Mononuclear cell (primary cell): ENCODE measurements at regions not wholly inside any gene's neighbourhood (a gene's known extent, or its start where the extent isn't known, plus 50 kb on each side); places are given as distances from the start of the nearest gene placed in this dataset.

ENCODE experiments used
- H3K27me3 ChIP-seq: 2 replicates; pipeline ENCODE4 v1.6.0; 2011; ENCODE audit warnings: low read length, control low read depth; ENCODE audit not compliant: insufficient read depth
- H3K4me1 ChIP-seq: 2 replicates; pipeline ENCODE4 v1.5.1; 2011; ENCODE audit warnings: mild to moderate bottlenecking, low read length, control low read depth; ENCODE audit not compliant: insufficient read depth
- H3K4me3 ChIP-seq: 2 replicates; pipeline ENCODE4 v1.5.1; 2011; ENCODE audit warnings: mild to moderate bottlenecking, low read length, moderate library complexity
- H3K9me3 ChIP-seq: 2 replicates; pipeline ENCODE4 v1.5.1; 2011; ENCODE audit warnings: low read depth, mild to moderate bottlenecking, control low read depth, low read length

GRCh38 chr16:79439901-79440300, 160.6 kb downstream of the MAF start:
- Histone ChIP-seq H3K9me3 (no peaks in the 10 kb centered on the region), H3K4me3 (no peak overlapping the region), H3K27me3 (no peaks in the 10 kb centered on the region)

GRCh38 chr16:79437764-79438751, 162.5 kb downstream of the MAF start:
- no peaks in the 10 kb centered on the region for H3K27me3 ChIP-seq
- no peak overlapping the region for H3K4me3 ChIP-seq
- no peaks in the 10 kb centered on the region for H3K9me3 ChIP-seq
- H3K4me1 ChIP-seq: no peaks in the 10 kb centered on the region

More at GRCh38 chr16:79439901-79440300, 160.6 kb downstream of the MAF start:
- no peaks in the 10 kb centered on the region for H3K4me1 ChIP-seq

GRCh38 chr16:79436885-79437284, 163.7 kb downstream of the MAF start:
- Histone ChIP-seq H3K4me1 (no peaks in the 10 kb centered on the region), H3K9me3 (no peaks in the 10 kb centered on the region), H3K27me3 (no peaks in the 10 kb centered on the region), H3K4me3 (no peak overlapping the region)

- H3K9me3 ChIP-seq: no peaks in the 10 kb centered on the region
- no peak overlapping the region for H3K4me3 ChIP-seq
- no peaks in the 10 kb centered on the region for H3K27me3 ChIP-seq
- H3K4me1 ChIP-seq: no peaks in the 10 kb centered on the region
Measured at GRCh38 chr16:79434771-79435170, 165.8 kb downstream of the MAF start.

GRCh38 chr16:79434092-79434491, 166.4 kb downstream of the MAF start:
- Histone ChIP-seq H3K27me3 (no peaks in the 10 kb centered on the region), H3K4me3 (no peak overlapping the region), H3K9me3 (no peaks in the 10 kb centered on the region), H3K4me1 (no peaks in the 10 kb centered on the region)

GRCh38 chr16:79431923-79432322, 168.6 kb downstream of the MAF start:
- Histone ChIP-seq H3K4me3 (no peak overlapping the region), H3K27me3 (no peaks in the 10 kb centered on the region), H3K9me3 (no peaks in the 10 kb centered on the region), H3K4me1 (no peaks in the 10 kb centered on the region)

GRCh38 chr16:79430191-79430678, 170.3 kb downstream of the MAF start:
- no peak overlapping the region for H3K4me3 ChIP-seq
- no peaks in the 10 kb centered on the region for H3K27me3 ChIP-seq
- H3K4me1 ChIP-seq: no peaks in the 10 kb centered on the region
- H3K9me3 ChIP-seq: no peaks in the 10 kb centered on the region

- Histone ChIP-seq H3K4me3 (no peak overlapping the region), H3K27me3 (no peaks in the 10 kb centered on the region), H3K4me1 (no peaks in the 10 kb centered on the region), H3K9me3 (no peaks in the 10 kb centered on the region)
Measured at GRCh38 chr16:79429381-79430190, 171.0 kb downstream of the MAF start.

- Histone ChIP-seq H3K4me1 (no peaks in the 10 kb centered on the region), H3K9me3 (no peaks in the 10 kb centered on the region), H3K4me3 (no peak overlapping the region), H3K27me3 (no peaks in the 10 kb centered on the region)
Measured at GRCh38 chr16:79426663-79427062, 173.9 kb downstream of the MAF start.

- H3K4me1 ChIP-seq: peaks cover 31% of the 10 kb centered on the region
- H3K4me3 ChIP-seq: no peak overlapping the region
- no peaks in the 10 kb centered on the region for H3K27me3 ChIP-seq
- no peaks in the 10 kb centered on the region for H3K9me3 ChIP-seq
Measured at GRCh38 chr16:79422064-79422463, 178.5 kb downstream of the MAF start.

- Histone ChIP-seq H3K27me3 (no peaks in the 10 kb centered on the region), H3K9me3 (no peaks in the 10 kb centered on the region)
Measured at GRCh38 chr16:79421126-79421525, 179.4 kb downstream of the MAF start.

GRCh38 chr16:79420493-79420892, 180.0 kb downstream of the MAF start:
- H3K4me3 ChIP-seq: no peak overlapping the region
- peaks cover 47% of the 10 kb centered on the region for H3K4me1 ChIP-seq
- H3K27me3 ChIP-seq: no peaks in the 10 kb centered on the region
- no peaks in the 10 kb centered on the region for H3K9me3 ChIP-seq

More at GRCh38 chr16:79421126-79421525, 179.4 kb downstream of the MAF start:
- Histone ChIP-seq H3K4me3 (no peak overlapping the region), H3K4me1 (peaks cover 41% of the 10 kb centered on the region)

- Histone ChIP-seq H3K4me3 (no peak overlapping the region), H3K9me3 (no peaks in the 10 kb centered on the region), H3K4me1 (peaks cover 49% of the 10 kb centered on the region)
Measured at GRCh38 chr16:79419148-79419547, 181.4 kb downstream of the MAF start.

GRCh38 chr16:79417601-79418008, 182.9 kb downstream of the MAF start:
- H3K27me3 ChIP-seq: no peaks in the 10 kb centered on the region
- peaks cover 49% of the 10 kb centered on the region for H3K4me1 ChIP-seq
- no peak overlapping the region for H3K4me3 ChIP-seq
- no peaks in the 10 kb centered on the region for H3K9me3 ChIP-seq

More at GRCh38 chr16:79419148-79419547, 181.4 kb downstream of the MAF start:
- H3K27me3 ChIP-seq: no peaks in the 10 kb centered on the region
